ENCODE measurements at regions not wholly inside any gene's neighbourhood (a gene's known extent, or its start where the extent isn't known, plus 50 kb on each side); places are given as distances from the start of the nearest gene placed in this dataset.

GRCh38 chr1:218031901-218032300 is 253.2 kb upstream of the RRP15 start:
- DNase-seq, result no peak
- in situ Hi-C loops (cut with MboI; ENCODE audit: low pct_ligation_motif_present in 1 of 4, low pct_unique_long_range_greater_than_20kb in 1 of 4, low sequenced_read_pairs in 3 of 4), result no loop called here
- no peaks in the 10 kb centered on the region for H3K36me3 ChIP-seq
- TF ChIP-seq CTCF (IDR thresholded peaks at IDR 0.05) (no peak), POLR2AphosphoS5 (IDR thresholded peaks at IDR 0.05) (no peak), POLR2A (IDR thresholded peaks at IDR 0.05) (no peak), EP300 (IDR thresholded peaks at IDR 0.05; ENCODE audit: low read depth) (no peak)
- WGBS, 2 donors (ENCODE audit: low coverage in 1 of 2), result 32 to 90% methylated on average over 2 to 8 of the region's 8 CpGs
- H3K27me3 ChIP-seq, result no peaks in the 10 kb centered on the region
- H3K27ac ChIP-seq, result no peak overlapping the region
- H3K4me3 ChIP-seq, result no peak overlapping the region
- intact Hi-C loops (cut with DNase I; ENCODE audit: low total_unique reads), result no loop called here
- H3K4me1 ChIP-seq, result no peaks in the 10 kb centered on the region
- no peaks in the 10 kb centered on the region for H3K9me3 ChIP-seq

GRCh38 chr1:218034468-218034867 is 250.6 kb upstream of the RRP15 start:
- intact Hi-C loops (cut with DNase I; ENCODE audit: low total_unique reads), result no loop called here
- H3K36me3 ChIP-seq, result no peaks in the 10 kb centered on the region
- no peak for DNase-seq
- no peaks in the 10 kb centered on the region for H3K4me1 ChIP-seq
- H3K4me3 ChIP-seq, result no peak overlapping the region
- no peak overlapping the region for H3K27ac ChIP-seq
- 65% methylated on average over 7 of the region's 7 CpGs for WGBS, 2 donors (ENCODE audit: low coverage in 1 of 2)
- H3K9me3 ChIP-seq, result no peaks in the 10 kb centered on the region
- in situ Hi-C loops (cut with MboI; ENCODE audit: low pct_ligation_motif_present in 1 of 4, low pct_unique_long_range_greater_than_20kb in 1 of 4, low sequenced_read_pairs in 3 of 4), result no loop called here
- TF ChIP-seq POLR2AphosphoS5 (IDR thresholded peaks at IDR 0.05) (no peak), POLR2A (IDR thresholded peaks at IDR 0.05) (no peak), CTCF (IDR thresholded peaks at IDR 0.05) (no peak), EP300 (IDR thresholded peaks at IDR 0.05; ENCODE audit: low read depth) (no peak)
- H3K27me3 ChIP-seq, result no peaks in the 10 kb centered on the region

- H3K4me1 ChIP-seq, result no peaks in the 10 kb centered on the region
- WGBS, 2 donors (ENCODE audit: low coverage in 1 of 2), result 30 to 43% methylated on average over 1 of the region's 1 CpG
- H3K27me3 ChIP-seq, result no peaks in the 10 kb centered on the region
- intact Hi-C loops (cut with DNase I; ENCODE audit: low total_unique reads), result no loop called here
- in situ Hi-C loops (cut with MboI; ENCODE audit: low pct_ligation_motif_present in 1 of 4, low pct_unique_long_range_greater_than_20kb in 1 of 4, low sequenced_read_pairs in 3 of 4), result no loop called here
- H3K36me3 ChIP-seq, result no peaks in the 10 kb centered on the region
- H3K9me3 ChIP-seq, result no peaks in the 10 kb centered on the region
- no peak overlapping the region for H3K4me3 ChIP-seq
- TF ChIP-seq POLR2AphosphoS5 (IDR thresholded peaks at IDR 0.05) (no peak), CTCF (IDR thresholded peaks at IDR 0.05) (no peak), EP300 (IDR thresholded peaks at IDR 0.05; ENCODE audit: low read depth) (no peak), POLR2A (IDR thresholded peaks at IDR 0.05) (no peak)
- DNase-seq, result no peak
- H3K27ac ChIP-seq, result no peak overlapping the region
Observed at GRCh38 chr1:218048828-218049420, 236.2 kb upstream of the RRP15 start.

- TF ChIP-seq CTCF (IDR thresholded peaks at IDR 0.05), result no peak
- no peak for TF ChIP-seq POLR2A (IDR thresholded peaks at IDR 0.05)
- no peak for TF ChIP-seq POLR2AphosphoS5 (IDR thresholded peaks at IDR 0.05)
- TF ChIP-seq EP300 (IDR thresholded peaks at IDR 0.05; ENCODE audit: low read depth), result no peak
- Histone ChIP-seq H3K4me3 (no peak overlapping the region), H3K36me3 (no peaks in the 10 kb centered on the region), H3K4me1 (no peaks in the 10 kb centered on the region), H3K27me3 (no peaks in the 10 kb centered on the region), H3K27ac (no peak overlapping the region), H3K9me3 (no peaks in the 10 kb centered on the region)
- 52 to 65% methylated on average over 9 of the region's 9 CpGs for WGBS, 2 donors (ENCODE audit: low coverage in 1 of 2)
- intact Hi-C loops (cut with DNase I; ENCODE audit: low total_unique reads) (no loop called here), in situ Hi-C loops (cut with MboI; ENCODE audit: low pct_ligation_motif_present in 1 of 4, low pct_unique_long_range_greater_than_20kb in 1 of 4, low sequenced_read_pairs in 3 of 4) (no loop called here)
- DNase-seq, result no peak
Observed at GRCh38 chr1:218049641-218050040, 235.5 kb upstream of the RRP15 start.
